ENCODE measurements at regions not wholly inside any gene's neighbourhood (a gene's known extent, or its start where the extent isn't known, plus 50 kb on each side); places are given as distances from the start of the nearest gene placed in this dataset.

- POLR2A ChIA-PET = no interaction called here
- no peak for DNase-seq (ENCODE audit: low read depth)
- TF ChIP-seq, protein P1, sequence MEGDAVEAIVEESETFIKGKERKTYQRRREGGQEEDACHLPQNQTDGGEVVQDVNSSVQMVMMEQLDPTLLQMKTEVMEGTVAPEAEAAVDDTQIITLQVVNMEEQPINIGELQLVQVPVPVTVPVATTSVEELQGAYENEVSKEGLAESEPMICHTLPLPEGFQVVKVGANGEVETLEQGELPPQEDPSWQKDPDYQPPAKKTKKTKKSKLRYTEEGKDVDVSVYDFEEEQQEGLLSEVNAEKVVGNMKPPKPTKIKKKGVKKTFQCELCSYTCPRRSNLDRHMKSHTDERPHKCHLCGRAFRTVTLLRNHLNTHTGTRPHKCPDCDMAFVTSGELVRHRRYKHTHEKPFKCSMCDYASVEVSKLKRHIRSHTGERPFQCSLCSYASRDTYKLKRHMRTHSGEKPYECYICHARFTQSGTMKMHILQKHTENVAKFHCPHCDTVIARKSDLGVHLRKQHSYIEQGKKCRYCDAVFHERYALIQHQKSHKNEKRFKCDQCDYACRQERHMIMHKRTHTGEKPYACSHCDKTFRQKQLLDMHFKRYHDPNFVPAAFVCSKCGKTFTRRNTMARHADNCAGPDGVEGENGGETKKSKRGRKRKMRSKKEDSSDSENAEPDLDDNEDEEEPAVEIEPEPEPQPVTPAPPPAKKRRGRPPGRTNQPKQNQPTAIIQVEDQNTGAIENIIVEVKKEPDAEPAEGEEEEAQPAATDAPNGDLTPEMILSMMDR (IDR thresholded peaks at IDR 0.05; ENCODE audit: insufficient read depth, low read depth, low read length) = no peak
- no peaks in the 10 kb centered on the region for H3K27me3 ChIP-seq (ENCODE audit: control insufficient read depth, insufficient read depth, low read length)
- CTCF ChIA-PET = no interaction called here
- no peaks in the 10 kb centered on the region for H3K36me3 ChIP-seq (ENCODE audit: control insufficient read depth, insufficient read depth, low read length)
- H3K4me3 ChIP-seq (ENCODE audit: low read depth, low read length) = no peak overlapping the region
These were observed 254.8 kb downstream of the GPD2 start for GRCh38 chr2:156691014-156691413.

- TF ChIP-seq, protein P1 (IDR thresholded peaks at IDR 0.05; ENCODE audit: insufficient read depth, low read depth, low read length) = no peak
- DNase-seq (ENCODE audit: low read depth) = no peak
- Histone ChIP-seq H3K36me3 (ENCODE audit: control insufficient read depth, insufficient read depth, low read length) (no peaks in the 10 kb centered on the region), H3K4me3 (ENCODE audit: low read depth, low read length) (no peak overlapping the region), H3K27me3 (ENCODE audit: control insufficient read depth, insufficient read depth, low read length) (no peaks in the 10 kb centered on the region)
- CTCF ChIA-PET = interaction anchor here (1.5 kb wide), 1 partner anchor 9 kb away, joined by 3 read pairs; no protein-coding TSS in a partner anchor
- POLR2A ChIA-PET = no interaction called here
These were observed 258.8 kb downstream of the GPD2 start for GRCh38 chr2:156695020-156695419.

- Histone ChIP-seq H3K36me3 (ENCODE audit: control insufficient read depth, insufficient read depth, low read length) (no peaks in the 10 kb centered on the region), H3K27me3 (ENCODE audit: control insufficient read depth, insufficient read depth, low read length) (no peaks in the 10 kb centered on the region), H3K4me3 (ENCODE audit: low read depth, low read length) (no peak overlapping the region)
- CTCF ChIA-PET = interaction anchor here (1.5 kb wide), 1 partner anchor 9 kb away, joined by 3 read pairs; no protein-coding TSS in a partner anchor
- DNase-seq (ENCODE audit: low read depth) = no peak
- TF ChIP-seq, protein P1 (IDR thresholded peaks at IDR 0.05; ENCODE audit: insufficient read depth, low read depth, low read length) = no peak
- POLR2A ChIA-PET = no interaction called here
These were observed 259.4 kb downstream of the GPD2 start for GRCh38 chr2:156695595-156695994.

DNA sequence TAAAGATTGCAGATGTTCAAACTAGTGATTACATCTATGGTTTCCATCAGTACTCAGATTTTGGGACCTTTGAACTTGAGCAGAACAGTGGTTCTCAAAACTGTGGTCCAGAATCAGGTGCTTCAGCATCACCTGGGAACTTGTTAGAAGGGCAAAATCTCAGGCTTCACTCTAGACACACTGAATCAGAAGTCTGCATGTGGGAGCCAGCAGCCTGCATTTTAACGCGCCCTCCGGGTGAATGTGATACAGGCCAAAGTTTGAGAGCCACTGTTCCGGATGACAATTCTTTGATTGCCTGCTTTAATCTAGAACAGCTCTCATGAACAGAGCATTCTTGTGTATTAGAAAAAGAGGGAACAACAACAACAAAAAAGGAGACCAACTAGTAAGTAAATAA lies 261.7 kb downstream of the GPD2 start:
- ChIA-PET CTCF (no interaction called here), POLR2A (no interaction called here)
- TF ChIP-seq, protein P1 (IDR thresholded peaks at IDR 0.05; ENCODE audit: insufficient read depth, low read depth, low read length) = no peak
- DNase-seq (ENCODE audit: low read depth) = no peak
- Histone ChIP-seq H3K27me3 (ENCODE audit: control insufficient read depth, insufficient read depth, low read length) (no peaks in the 10 kb centered on the region), H3K4me3 (ENCODE audit: low read depth, low read length) (no peak overlapping the region), H3K36me3 (ENCODE audit: control insufficient read depth, insufficient read depth, low read length) (no peaks in the 10 kb centered on the region)

GRCh38 chr2:156700681-156701080 lies 264.5 kb downstream of the GPD2 start:
- no peak for DNase-seq (ENCODE audit: low read depth)
- ChIA-PET POLR2A (no interaction called here), CTCF (no interaction called here)
- TF ChIP-seq, protein P1 (IDR thresholded peaks at IDR 0.05; ENCODE audit: insufficient read depth, low read depth, low read length) = no peak
- H3K4me3 ChIP-seq (ENCODE audit: low read depth, low read length) = no peak overlapping the region
- no peaks in the 10 kb centered on the region for H3K36me3 ChIP-seq (ENCODE audit: control insufficient read depth, insufficient read depth, low read length)
- no peaks in the 10 kb centered on the region for H3K27me3 ChIP-seq (ENCODE audit: control insufficient read depth, insufficient read depth, low read length)

Measured in BJ (cell line).